Right lobe of liver (tissue), 4 donors: ENCODE measurements at regions not wholly inside any gene's neighbourhood (a gene's known extent, or its start where the extent isn't known, plus 50 kb on each side); places are given as distances from the start of the nearest gene placed in this dataset.

ENCODE experiments used
- POLR2A ChIP-seq: fragments of 450-650 bp; IDR thresholded peaks from one replicate; pipeline ENCODE4 v1.6.1; 2017; ENCODE audit warnings: antibody characterized with exemption, mild to moderate bottlenecking
- TF ChIP-seq, protein P1 (sequence below), 4 donors: fragments of 200-600 bp in 3 of 4; fragments of 450-650 bp in 1 of 4; IDR thresholded peaks; one replicate each; pipeline versions ENCODE4 v1.5.1 to v1.8.0; 2016 to 2022; ENCODE audit warnings: antibody characterized with exemption in 4 of 4, mild to moderate bottlenecking in 2 of 4
- donor health status: DM: no; HTN: no; CAD: no.
- donor health status: DM: no; HTN: no; CAD: no.
- donor health status: DM: no; HTN: yes; CAD: no.

DNA sequence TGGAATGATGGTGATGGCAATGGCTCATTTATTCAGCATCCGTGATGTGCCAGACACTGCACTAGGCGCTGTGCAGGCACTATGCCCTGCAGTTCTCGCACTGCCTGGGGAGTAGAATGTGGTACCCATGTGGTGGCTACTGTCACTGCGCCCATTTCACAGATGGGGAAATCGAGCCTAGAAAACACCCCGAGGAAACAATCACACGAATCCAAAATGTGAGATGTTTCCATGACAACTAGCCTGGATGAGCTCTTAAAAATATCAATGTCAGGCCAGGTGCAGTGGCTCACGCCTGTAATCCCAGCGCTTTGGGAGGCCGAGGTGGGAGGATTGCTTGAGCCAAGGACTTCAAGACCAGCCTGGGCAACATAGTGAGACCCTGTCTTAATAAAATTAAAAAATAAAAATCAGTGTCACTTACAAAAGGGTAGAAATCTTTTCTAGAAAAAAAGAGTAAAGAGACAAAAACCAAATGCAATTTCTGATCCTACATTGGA is 57.9 kb upstream of the TNRC6A start:
- TF ChIP-seq, protein P1, sequence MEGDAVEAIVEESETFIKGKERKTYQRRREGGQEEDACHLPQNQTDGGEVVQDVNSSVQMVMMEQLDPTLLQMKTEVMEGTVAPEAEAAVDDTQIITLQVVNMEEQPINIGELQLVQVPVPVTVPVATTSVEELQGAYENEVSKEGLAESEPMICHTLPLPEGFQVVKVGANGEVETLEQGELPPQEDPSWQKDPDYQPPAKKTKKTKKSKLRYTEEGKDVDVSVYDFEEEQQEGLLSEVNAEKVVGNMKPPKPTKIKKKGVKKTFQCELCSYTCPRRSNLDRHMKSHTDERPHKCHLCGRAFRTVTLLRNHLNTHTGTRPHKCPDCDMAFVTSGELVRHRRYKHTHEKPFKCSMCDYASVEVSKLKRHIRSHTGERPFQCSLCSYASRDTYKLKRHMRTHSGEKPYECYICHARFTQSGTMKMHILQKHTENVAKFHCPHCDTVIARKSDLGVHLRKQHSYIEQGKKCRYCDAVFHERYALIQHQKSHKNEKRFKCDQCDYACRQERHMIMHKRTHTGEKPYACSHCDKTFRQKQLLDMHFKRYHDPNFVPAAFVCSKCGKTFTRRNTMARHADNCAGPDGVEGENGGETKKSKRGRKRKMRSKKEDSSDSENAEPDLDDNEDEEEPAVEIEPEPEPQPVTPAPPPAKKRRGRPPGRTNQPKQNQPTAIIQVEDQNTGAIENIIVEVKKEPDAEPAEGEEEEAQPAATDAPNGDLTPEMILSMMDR (IDR thresholded peaks at IDR 0.05) = no peak
- TF ChIP-seq POLR2A = no peak
